ENCODE measurements at regions not wholly inside any gene's neighbourhood (a gene's known extent, or its start where the extent isn't known, plus 50 kb on each side); places are given as distances from the start of the nearest gene placed in this dataset.

DNA sequence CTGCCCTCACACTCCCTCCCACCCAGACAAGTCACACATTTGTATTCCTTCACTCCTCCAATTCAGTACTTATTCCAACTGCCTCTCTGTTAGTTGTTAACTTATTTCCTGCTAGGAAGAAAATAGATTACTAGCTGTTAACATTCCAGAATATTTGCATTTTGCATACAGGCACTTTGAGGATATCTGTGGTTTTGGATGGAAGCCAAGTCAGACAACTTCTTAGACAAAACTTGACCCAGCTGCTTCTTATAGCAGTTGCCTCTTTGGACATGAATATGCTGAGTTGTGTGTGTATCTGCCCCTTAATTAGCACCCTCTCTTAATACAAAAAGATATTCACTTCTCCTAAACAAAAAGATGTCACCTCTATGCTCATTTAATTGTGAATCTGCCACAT lies 1280.6 kb upstream of the ACO1 start:
- RAD21 ChIA-PET (ENCODE audit: unreplicated experiment), result no interaction called here
- H3K4me2 ChIP-seq (ENCODE audit: control insufficient read depth, insufficient read depth), result no peak overlapping the region
- H3K9me3 ChIP-seq (replicated peaks; ENCODE audit: control insufficient read depth, insufficient read depth, low read length), result no peaks in the 10 kb centered on the region
- in situ Hi-C loops (cut with MboI) (no loop called here), intact Hi-C loops (cut with micrococcal nuclease; ENCODE audit: unreplicated experiment) (no loop called here)
- no peaks in the 10 kb centered on the region for H3K4me1 ChIP-seq (ENCODE audit: control insufficient read depth, insufficient read depth, low read length)
- no peak overlapping the region for H3K4me3 ChIP-seq
- no peak for FAIRE-seq
- SMC1A ChIA-PET (ENCODE audit: uncharacterized antibody, unreplicated experiment), result no interaction called here
- CTCF ChIA-PET, result interaction anchor here (1.2 kb wide), 1 partner anchor 815 kb away, joined by 4 read pairs; no protein-coding TSS in a partner anchor
- ATAC-seq, result no peak
- H4K20me1 ChIP-seq (ENCODE audit: control insufficient read depth, insufficient read depth), result no peaks in the 10 kb centered on the region
- no peaks in the 10 kb centered on the region for H3K79me2 ChIP-seq (ENCODE audit: control insufficient read depth, insufficient read depth, low read length)
- H3K27me3 ChIP-seq (replicated peaks in 1 of 2; ENCODE audit: control insufficient read depth in 2 of 2, insufficient read depth in 2 of 2, low read length in 1 of 2), result no peaks in the 10 kb centered on the region
- H2AFZ ChIP-seq (ENCODE audit: control insufficient read depth, low read depth, low read length), result no peak overlapping the region
- BruUV-seq (replicated peaks), result no TSS peak
- H3K9ac ChIP-seq (ENCODE audit: control insufficient read depth, insufficient read depth, low read length), result no peak overlapping the region
- no peak for DNase-seq (ENCODE audit: low read depth, low spot score)
- TF ChIP-seq CHD1 (IDR thresholded peaks at IDR 0.05; ENCODE audit: low read depth, low read length) (no peak), RELA (IDR thresholded peaks at IDR 0.05; ENCODE audit: borderline replicate concordance, partially characterized antibody) (no peak), IKZF2 (IDR thresholded peaks at IDR 0.05) (no peak), SPI1 (IDR thresholded peaks at IDR 0.05; ENCODE audit: borderline replicate concordance, insufficient read depth, low read depth, low read length) (no peak), SRF (IDR thresholded peaks at IDR 0.05; ENCODE audit: low read depth in 2 of 2, low read length in 2 of 2) (no peak), SREBF1 (IDR thresholded peaks at IDR 0.05; ENCODE audit: low read length) (no peak), ZBED1 (IDR thresholded peaks at IDR 0.05; ENCODE audit: borderline replicate concordance) (no peak), CBFB (IDR thresholded peaks at IDR 0.05; ENCODE audit: low read depth) (no peak), SP1 (IDR thresholded peaks at IDR 0.05; ENCODE audit: low read depth, low read length) (no peak), USF1 (IDR thresholded peaks at IDR 0.05; ENCODE audit: borderline replicate concordance, extremely low read length, insufficient read depth, low read depth, low read length) (no peak), POLR2AphosphoS2 (IDR thresholded peaks at IDR 0.05; ENCODE audit: low read depth, low read length) (no peak), GABPA (IDR thresholded peaks at IDR 0.05; ENCODE audit: low read depth) (no peak)
- TF ChIP-seq, protein P1, sequence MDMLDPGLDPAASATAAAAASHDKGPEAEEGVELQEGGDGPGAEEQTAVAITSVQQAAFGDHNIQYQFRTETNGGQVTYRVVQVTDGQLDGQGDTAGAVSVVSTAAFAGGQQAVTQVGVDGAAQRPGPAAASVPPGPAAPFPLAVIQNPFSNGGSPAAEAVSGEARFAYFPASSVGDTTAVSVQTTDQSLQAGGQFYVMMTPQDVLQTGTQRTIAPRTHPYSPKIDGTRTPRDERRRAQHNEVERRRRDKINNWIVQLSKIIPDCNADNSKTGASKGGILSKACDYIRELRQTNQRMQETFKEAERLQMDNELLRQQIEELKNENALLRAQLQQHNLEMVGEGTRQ (IDR thresholded peaks at IDR 0.05; ENCODE audit: borderline replicate concordance, low read depth, low read length), result no peak
- no peaks in the 10 kb centered on the region for H3K36me3 ChIP-seq (ENCODE audit: control insufficient read depth in 2 of 2, insufficient read depth in 2 of 2, low read length in 1 of 2)
- no peak overlapping the region for H3K27ac ChIP-seq (ENCODE audit: control insufficient read depth, insufficient read depth)
- POLR2A ChIA-PET, result no interaction called here
